RWPE1 (cell line): ENCODE measurements at regions not wholly inside any gene's neighbourhood (a gene's known extent, or its start where the extent isn't known, plus 50 kb on each side); places are given as distances from the start of the nearest gene placed in this dataset.

Source experiments
- CTCF ChIA-PET: fragments of 350-600 bp; sonication (Branson Sonifier 250); formaldehyde crosslinking; extraction: SDS; loops from one replicate; lab custom pipeline; 2021; lab: Yijun Ruan, JAX
- POLR2A ChIA-PET: fragments of 400-600 bp; formaldehyde crosslinking; extraction: SDS; loops from one replicate; lab custom pipeline; 2020; ENCODE audit warnings: antibody characterized with exemption; ENCODE audit not compliant: low non-redundant PET; lab: Yijun Ruan, JAX
- DNase-seq: peaks from one replicate; pipeline ENCODE4 v3.0.0; 2012; ENCODE audit warnings: low spot score
- H3K27ac ChIP-seq: fragments of 450-650 bp; 2 replicates; pipeline ENCODE4 v1.5.1; 2017
- TF ChIP-seq, protein P1 (sequence below): fragments of 450-650 bp; conservative IDR thresholded peaks from 2 replicates; pipeline ENCODE4 v1.5.1; 2017; ENCODE audit warnings: low read depth, mild to moderate bottlenecking

DNA sequence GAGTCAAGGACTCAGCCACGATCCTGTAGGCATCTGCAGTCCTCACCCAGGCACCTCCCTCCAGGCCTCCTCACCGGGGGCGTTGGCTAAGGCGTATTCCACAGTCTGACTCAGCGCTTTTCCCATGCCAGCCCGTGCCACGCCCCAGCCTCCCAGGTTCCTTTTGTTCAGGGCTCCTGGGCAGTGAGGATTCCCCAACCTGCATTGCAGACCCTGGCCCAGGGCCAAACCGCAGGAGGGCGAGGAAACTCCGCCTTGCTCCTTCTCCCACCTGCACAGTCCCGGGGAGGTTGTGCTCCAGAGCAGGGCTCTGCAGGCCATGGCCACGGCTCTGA lies 202.8 kb upstream of the CST7 start:
- peak overlapping the region; percentile 71 for H3K27ac ChIP-seq
- TF ChIP-seq, protein P1, sequence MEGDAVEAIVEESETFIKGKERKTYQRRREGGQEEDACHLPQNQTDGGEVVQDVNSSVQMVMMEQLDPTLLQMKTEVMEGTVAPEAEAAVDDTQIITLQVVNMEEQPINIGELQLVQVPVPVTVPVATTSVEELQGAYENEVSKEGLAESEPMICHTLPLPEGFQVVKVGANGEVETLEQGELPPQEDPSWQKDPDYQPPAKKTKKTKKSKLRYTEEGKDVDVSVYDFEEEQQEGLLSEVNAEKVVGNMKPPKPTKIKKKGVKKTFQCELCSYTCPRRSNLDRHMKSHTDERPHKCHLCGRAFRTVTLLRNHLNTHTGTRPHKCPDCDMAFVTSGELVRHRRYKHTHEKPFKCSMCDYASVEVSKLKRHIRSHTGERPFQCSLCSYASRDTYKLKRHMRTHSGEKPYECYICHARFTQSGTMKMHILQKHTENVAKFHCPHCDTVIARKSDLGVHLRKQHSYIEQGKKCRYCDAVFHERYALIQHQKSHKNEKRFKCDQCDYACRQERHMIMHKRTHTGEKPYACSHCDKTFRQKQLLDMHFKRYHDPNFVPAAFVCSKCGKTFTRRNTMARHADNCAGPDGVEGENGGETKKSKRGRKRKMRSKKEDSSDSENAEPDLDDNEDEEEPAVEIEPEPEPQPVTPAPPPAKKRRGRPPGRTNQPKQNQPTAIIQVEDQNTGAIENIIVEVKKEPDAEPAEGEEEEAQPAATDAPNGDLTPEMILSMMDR: no peak
- ChIA-PET CTCF (no interaction called here), POLR2A (no interaction called here)
- peak; percentile 97 for DNase-seq

DNA sequence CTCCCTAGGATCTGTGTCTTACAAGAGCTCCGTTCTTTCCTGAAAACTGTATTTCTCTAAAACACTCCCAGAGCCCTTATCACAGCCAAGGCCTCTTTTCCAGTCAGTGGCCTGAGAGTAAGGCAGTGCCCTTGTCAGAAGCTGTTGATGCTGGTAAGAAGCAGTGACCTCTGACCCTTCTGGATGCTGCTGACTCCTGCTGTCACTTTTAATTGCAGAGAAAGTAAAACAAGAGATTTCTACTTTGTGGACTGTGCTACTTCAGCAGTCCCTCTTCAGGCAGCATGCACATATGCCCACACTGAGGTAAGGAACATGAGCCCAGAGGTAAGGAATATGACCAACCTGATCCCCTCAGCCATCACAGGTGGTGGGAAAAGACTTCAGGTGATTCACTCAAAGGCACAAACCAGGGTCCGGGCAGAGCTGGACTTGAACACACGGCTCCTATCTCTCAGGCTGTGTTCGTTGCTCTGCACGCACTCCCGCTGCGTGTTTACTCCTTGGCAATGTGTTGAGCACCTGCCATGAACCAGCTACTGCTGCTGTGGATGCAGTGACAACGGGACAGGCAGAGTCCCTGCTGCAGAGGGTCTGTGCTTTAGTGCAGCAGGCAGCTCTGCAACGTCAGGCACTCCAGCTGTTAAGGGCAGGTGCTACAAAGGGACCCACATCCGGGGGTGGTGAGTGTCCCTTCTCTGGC lies 201.9 kb upstream of the CST7 start:
- CTCF ChIA-PET: no interaction called here
- TF ChIP-seq, protein P1: no peak
- H3K27ac ChIP-seq: no peak overlapping the region
- POLR2A ChIA-PET: no interaction called here
- DNase-seq: no peak

DNA sequence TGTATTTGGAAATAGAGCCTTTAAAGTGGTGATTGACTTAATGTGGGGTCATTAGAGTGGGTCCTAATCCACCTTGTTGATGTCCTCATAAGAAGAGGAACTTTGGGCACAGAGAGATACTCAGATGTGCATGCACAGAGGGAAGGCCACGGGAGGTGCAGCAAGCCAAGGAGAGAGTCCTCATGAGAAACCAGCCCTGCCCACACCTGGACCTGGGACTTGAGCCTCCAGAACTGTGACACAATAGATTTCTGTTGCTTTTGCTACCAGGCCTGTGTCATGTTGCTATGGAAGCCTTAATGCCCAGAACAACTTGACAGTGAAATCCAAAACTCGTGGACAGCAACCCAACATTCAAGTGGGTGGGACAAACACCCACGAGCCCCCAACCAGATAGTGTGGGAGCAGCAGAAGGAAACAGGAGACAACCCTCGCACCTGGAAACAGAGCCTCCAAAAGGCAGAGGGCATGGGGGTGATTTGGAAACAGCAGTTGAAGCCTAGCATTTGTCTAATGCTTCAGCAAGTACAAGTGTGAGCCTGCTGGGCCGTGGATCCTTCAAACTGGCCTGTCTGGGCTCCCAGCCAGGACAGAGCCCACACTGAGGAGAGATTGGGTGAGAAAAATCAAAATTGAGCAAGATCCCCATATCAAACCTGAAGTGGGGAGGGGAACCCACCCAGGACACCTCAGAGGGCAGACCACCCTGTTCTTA lies 201.0 kb upstream of the CST7 start:
- no peak for DNase-seq
- POLR2A ChIA-PET: no interaction called here
- H3K27ac ChIP-seq: peak overlapping the region; percentile 51
- TF ChIP-seq, protein P1: no peak
- CTCF ChIA-PET: no interaction called here

DNA sequence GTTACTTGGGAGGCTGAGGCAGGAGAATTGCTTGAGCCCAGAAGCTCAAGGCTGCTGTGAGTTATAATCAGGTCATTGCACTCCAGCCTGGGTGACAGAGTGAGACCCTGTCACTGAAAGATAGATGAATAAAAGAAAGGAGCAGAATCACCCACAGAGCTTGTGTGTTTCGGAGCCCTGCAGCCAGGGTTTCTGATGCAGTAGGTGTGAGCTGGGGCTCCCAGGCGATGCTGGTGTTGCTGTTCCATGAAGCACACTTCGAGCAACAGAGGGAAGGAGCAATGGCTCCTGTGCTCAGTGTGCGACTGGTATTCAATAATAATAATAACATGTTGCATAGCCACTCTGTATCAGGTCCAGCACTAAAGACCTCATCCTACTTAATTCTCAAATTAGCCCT lies 197.5 kb upstream of the CST7 start:
- CTCF ChIA-PET: interaction anchor here (0.7 kb wide), 1 partner anchor 1579 kb away, joined by 8 read pairs; no protein-coding TSS in a partner anchor
- no peak overlapping the region for H3K27ac ChIP-seq
- TF ChIP-seq, protein P1: no peak
- DNase-seq: no peak
- POLR2A ChIA-PET: no interaction called here

DNA sequence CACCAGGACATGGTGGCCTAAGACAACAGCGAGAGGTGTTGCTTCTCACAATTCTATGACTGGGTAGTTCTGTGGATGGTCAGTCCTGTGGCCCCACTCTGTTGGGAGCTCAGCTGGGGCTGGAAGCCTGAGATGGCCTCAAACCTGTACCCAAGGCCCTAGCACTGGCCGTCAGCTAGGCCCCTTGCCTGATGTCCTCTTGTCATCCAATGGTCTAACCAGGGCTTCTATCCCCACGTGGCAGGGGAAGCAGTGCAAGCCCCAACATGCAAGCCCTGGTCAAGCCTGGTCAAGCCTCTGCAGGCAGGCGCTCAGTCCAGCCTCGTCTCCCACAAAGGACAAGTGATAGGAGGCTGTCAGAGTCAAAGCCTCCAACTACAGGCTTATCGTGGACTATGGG lies 196.5 kb upstream of the CST7 start:
- POLR2A ChIA-PET: no interaction called here
- TF ChIP-seq, protein P1: no peak
- CTCF ChIA-PET: no interaction called here
- no peak for DNase-seq
- no peak overlapping the region for H3K27ac ChIP-seq

DNA sequence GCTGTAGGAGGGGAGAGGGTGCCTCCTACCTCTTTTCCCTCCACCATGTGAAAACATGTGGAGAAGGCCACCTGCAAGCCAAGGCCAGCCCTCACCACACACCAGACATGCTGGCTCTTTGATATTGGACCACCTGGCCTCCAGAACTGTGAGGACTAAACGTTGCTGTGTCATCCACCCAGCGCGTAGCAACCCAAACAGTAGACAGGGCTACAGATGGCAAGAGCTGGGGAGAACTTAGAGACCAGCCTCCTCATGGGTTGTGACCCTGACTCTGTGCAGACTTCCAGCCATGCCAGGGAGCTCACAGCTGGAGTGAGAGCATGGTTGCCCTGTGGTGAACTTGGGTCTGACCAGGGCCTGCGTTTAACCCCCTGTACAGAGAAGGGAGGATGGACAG lies 195.9 kb upstream of the CST7 start:
- no peak for DNase-seq
- no peak overlapping the region for H3K27ac ChIP-seq
- TF ChIP-seq, protein P1: no peak
- POLR2A ChIA-PET: no interaction called here
- CTCF ChIA-PET: no interaction called here
